ENCODE measurements at regions not wholly inside any gene's neighbourhood (a gene's known extent, or its start where the extent isn't known, plus 50 kb on each side); places are given as distances from the start of the nearest gene placed in this dataset.

- TF ChIP-seq ZBTB40 (IDR thresholded peaks at IDR 0.05), result no peak
- no peak for TF ChIP-seq ZBTB40 (CRISPR knock-in tag; IDR thresholded peaks at IDR 0.05)
- TF ChIP-seq EGR1 (conservative IDR thresholded peaks at IDR 0.05), result no peak
- no peak for TF ChIP-seq ZNF3 (CRISPR knock-in tag; IDR thresholded peaks at IDR 0.05)
- no peak for TF ChIP-seq JUND (IDR thresholded peaks at IDR 0.05; ENCODE audit: borderline replicate concordance, low read depth, low read length)
- no peak for TF ChIP-seq JUND (tag; IDR thresholded peaks at IDR 0.05; ENCODE audit: borderline replicate concordance, low read depth, low read length)
- no peak for TF ChIP-seq NCOA4 (IDR thresholded peaks at IDR 0.05; ENCODE audit: partially characterized antibody)
- no peak for TF ChIP-seq ADNP (tag; IDR thresholded peaks at IDR 0.05)
- TF ChIP-seq ZFX (CRISPR knock-in tag; IDR thresholded peaks at IDR 0.05), result no peak
- no peak for TF ChIP-seq ZBTB34 (CRISPR knock-in tag; IDR thresholded peaks at IDR 0.05)
Measured at GRCh38 chr10:84965468-84965867, 637.1 kb downstream of the CCSER2 start (continued).

Measured in K562 (cell line).